ENCODE measurements at regions not wholly inside any gene's neighbourhood (a gene's known extent, or its start where the extent isn't known, plus 50 kb on each side); places are given as distances from the start of the nearest gene placed in this dataset.
"Not testable (repeated sequence)": the region's sequence is repeated elsewhere in the genome, so short reads cannot be mapped to it uniquely, and the experiment has no call there.

GRCh38 chr5:36801523-36801922 lies 75.0 kb upstream of the NIPBL start:
- DNase-seq (no peak), ATAC-seq (ENCODE audit: insufficient read depth, low read depth) (no peak)
- no peaks in the 10 kb centered on the region for H3K4me1 ChIP-seq (ENCODE audit: insufficient read depth, low read length)
- H2AFZ ChIP-seq (ENCODE audit: low read depth, low read length) = no peak overlapping the region
- H3K27me3 ChIP-seq (ENCODE audit: insufficient read depth, low read length, poor library complexity) = peaks cover 17% of the 10 kb centered on the region
- no peaks in the 10 kb centered on the region for H3K36me3 ChIP-seq (ENCODE audit: insufficient read depth, low read length)
- H3K79me2 ChIP-seq (ENCODE audit: insufficient read depth, low read length) = no peaks in the 10 kb centered on the region
- H3K27ac ChIP-seq (ENCODE audit: low read length) = no peak overlapping the region
- TF ChIP-seq CTCF (IDR thresholded peaks at IDR 0.05; ENCODE audit: borderline replicate concordance, extremely low read depth, low read length, poor library complexity, severe bottlenecking) (no peak), EZH2 (IDR thresholded peaks at IDR 0.05; ENCODE audit: borderline replicate concordance, low read depth, low read length, severe bottlenecking) (no peak)
- H3K4me2 ChIP-seq (ENCODE audit: insufficient read depth, low read length) = no peak overlapping the region
- H3K4me3 ChIP-seq (ENCODE audit: low read depth in 1 of 2, low read length in 2 of 2) = no peak overlapping the region
- no peak overlapping the region for H3K9ac ChIP-seq (ENCODE audit: low read depth, low read length)
- H4K20me1 ChIP-seq (ENCODE audit: insufficient read depth, low read length) = no peaks in the 10 kb centered on the region
- no peaks in the 10 kb centered on the region for H3K9me3 ChIP-seq (ENCODE audit: insufficient read depth, low read length, severe bottlenecking)

- H3K27me3 ChIP-seq (ENCODE audit: insufficient read depth, low read length, poor library complexity) = peaks cover 14% of the 10 kb centered on the region
- no peaks in the 10 kb centered on the region for H3K4me1 ChIP-seq (ENCODE audit: insufficient read depth, low read length)
- H4K20me1 ChIP-seq (ENCODE audit: insufficient read depth, low read length) = no peaks in the 10 kb centered on the region
- ATAC-seq (ENCODE audit: insufficient read depth, low read depth) (no peak), DNase-seq (no peak)
- TF ChIP-seq CTCF (IDR thresholded peaks at IDR 0.05; ENCODE audit: borderline replicate concordance, extremely low read depth, low read length, poor library complexity, severe bottlenecking) (no peak), EZH2 (IDR thresholded peaks at IDR 0.05; ENCODE audit: borderline replicate concordance, low read depth, low read length, severe bottlenecking) (no peak)
- no peaks in the 10 kb centered on the region for H3K9me3 ChIP-seq (ENCODE audit: insufficient read depth, low read length, severe bottlenecking)
- H3K4me3 ChIP-seq (ENCODE audit: low read depth in 1 of 2, low read length in 2 of 2) = no peak overlapping the region
- H3K36me3 ChIP-seq (ENCODE audit: insufficient read depth, low read length) = no peaks in the 10 kb centered on the region
- no peak overlapping the region for H3K27ac ChIP-seq (ENCODE audit: low read length)
- no peaks in the 10 kb centered on the region for H3K79me2 ChIP-seq (ENCODE audit: insufficient read depth, low read length)
- no peak overlapping the region for H2AFZ ChIP-seq (ENCODE audit: low read depth, low read length)
- no peak overlapping the region for H3K4me2 ChIP-seq (ENCODE audit: insufficient read depth, low read length)
- no peak overlapping the region for H3K9ac ChIP-seq (ENCODE audit: low read depth, low read length)
Measured at GRCh38 chr5:36802187-36802586, 74.4 kb upstream of the NIPBL start.

GRCh38 chr5:36813249-36813648 lies 63.3 kb upstream of the NIPBL start:
- not testable (repeated sequence) for H3K4me3 ChIP-seq (ENCODE audit: low read depth in 1 of 2, low read length in 2 of 2); H4K20me1 ChIP-seq (ENCODE audit: insufficient read depth, low read length); H3K27me3 ChIP-seq (ENCODE audit: insufficient read depth, low read length, poor library complexity); H3K36me3 ChIP-seq (ENCODE audit: insufficient read depth, low read length); H2AFZ ChIP-seq (ENCODE audit: low read depth, low read length); H3K9ac ChIP-seq (ENCODE audit: low read depth, low read length); H3K9me3 ChIP-seq (ENCODE audit: insufficient read depth, low read length, severe bottlenecking); H3K27ac ChIP-seq (ENCODE audit: low read length); H3K4me2 ChIP-seq (ENCODE audit: insufficient read depth, low read length); DNase-seq; H3K79me2 ChIP-seq (ENCODE audit: insufficient read depth, low read length); ATAC-seq (ENCODE audit: insufficient read depth, low read depth); H3K4me1 ChIP-seq (ENCODE audit: insufficient read depth, low read length)

- H3K4me3 ChIP-seq (ENCODE audit: low read depth in 1 of 2, low read length in 2 of 2) = no peak overlapping the region
- no peak for DNase-seq
- TF ChIP-seq CTCF (IDR thresholded peaks at IDR 0.05; ENCODE audit: borderline replicate concordance, extremely low read depth, low read length, poor library complexity, severe bottlenecking) (no peak), EZH2 (IDR thresholded peaks at IDR 0.05; ENCODE audit: borderline replicate concordance, low read depth, low read length, severe bottlenecking) (no peak)
- H3K9me3 ChIP-seq (ENCODE audit: insufficient read depth, low read length, severe bottlenecking) = no peaks in the 10 kb centered on the region
- H3K4me2 ChIP-seq (ENCODE audit: insufficient read depth, low read length) = no peak overlapping the region
- H3K27ac ChIP-seq (ENCODE audit: low read length) = no peak overlapping the region
- ATAC-seq (ENCODE audit: insufficient read depth, low read depth) = no peak
- H3K79me2 ChIP-seq (ENCODE audit: insufficient read depth, low read length) = no peaks in the 10 kb centered on the region
- H3K36me3 ChIP-seq (ENCODE audit: insufficient read depth, low read length) = no peaks in the 10 kb centered on the region
- peaks cover 6% of the 10 kb centered on the region for H3K27me3 ChIP-seq (ENCODE audit: insufficient read depth, low read length, poor library complexity)
- no peak overlapping the region for H2AFZ ChIP-seq (ENCODE audit: low read depth, low read length)
- no peak overlapping the region for H3K9ac ChIP-seq (ENCODE audit: low read depth, low read length)
- no peaks in the 10 kb centered on the region for H4K20me1 ChIP-seq (ENCODE audit: insufficient read depth, low read length)
- no peaks in the 10 kb centered on the region for H3K4me1 ChIP-seq (ENCODE audit: insufficient read depth, low read length)
Measured at GRCh38 chr5:36815871-36816270, 60.7 kb upstream of the NIPBL start.
